GM12878 (cell line): ENCODE measurements at regions not wholly inside any gene's neighbourhood (a gene's known extent, or its start where the extent isn't known, plus 50 kb on each side); places are given as distances from the start of the nearest gene placed in this dataset.

ENCODE experiments used
- ATAC-seq: fragments of 200-7000 bp; cut with Tn5 transposase; 3 replicates; pipeline ENCODE4 v1.9.1; 2020; ENCODE audit warnings: mild to moderate bottlenecking, moderate library complexity
- BruUV-seq: library from RNA; stranded (reverse); fragments of 400-500 nt; replicated peaks from 2 replicates; lab custom pipeline; 2021; lab: Mats Ljungman, UMichigan
- CTCF ChIA-PET: fragments of 300-600 bp; sonication (Branson Sonifier 250); formaldehyde crosslinking; extraction: SDS; loops from one replicate; lab custom pipeline; 2021; ENCODE audit warnings: inconsistent platforms; lab: Yijun Ruan, JAX
- POLR2A ChIA-PET: fragments of 350-600 bp; formaldehyde crosslinking; extraction: SDS; loops from one replicate; lab custom pipeline; 2021; ENCODE audit warnings: inconsistent platforms; lab: Charles Lee
- RAD21 ChIA-PET: fragments of 300-600 bp; sonication (Branson Sonifier 250); formaldehyde crosslinking; loops from one replicate; lab custom pipeline; 2023; ENCODE audit warnings: antibody characterized with exemption; ENCODE audit not compliant: unreplicated experiment; lab: Charles Lee
- SMC1A ChIA-PET: fragments of 300-600 bp; sonication (Branson Sonifier 250); formaldehyde crosslinking; loops from one replicate; lab custom pipeline; 2023; ENCODE audit not compliant: unreplicated experiment, uncharacterized antibody; lab: Charles Lee
- DNase-seq: peaks from one replicate; pipeline ENCODE4 v3.0.0-alpha.2; 2011; ENCODE audit warnings: low read depth, low spot score
- FAIRE-seq: peaks from 3 replicates; lab custom pipeline; 2011; peaks lifted over from hg19 to GRCh38; lab: Jason Lieb, UNC
- H2AFZ ChIP-seq: 2 replicates; pipeline ENCODE4 v1.6.0; 2011; ENCODE audit warnings: low read depth, low read length, control low read depth; ENCODE audit not compliant: control insufficient read depth
- H3K27ac ChIP-seq: 2 replicates; pipeline ENCODE4 v1.5.1; 2011; ENCODE audit warnings: control low read depth; ENCODE audit not compliant: control insufficient read depth, insufficient read depth
- H3K27me3 ChIP-seq, 2 experiments: replicated peaks in 1 of 2; 2 replicates each; pipeline versions ENCODE4 v1.6.0 to v1.6.1; 2011; ENCODE audit warnings: low read length in 1 of 2; ENCODE audit not compliant: control insufficient read depth in 2 of 2, insufficient read depth in 2 of 2
- H3K36me3 ChIP-seq, 2 experiments: 2 replicates each; pipeline ENCODE4 v1.5.1; 2011; ENCODE audit warnings: low read length in 1 of 2; ENCODE audit not compliant: control insufficient read depth in 2 of 2, insufficient read depth in 2 of 2
- H3K4me1 ChIP-seq: 2 replicates; pipeline ENCODE4 v1.6.1; 2011; ENCODE audit warnings: mild to moderate bottlenecking, low read length, moderate library complexity, mixed read lengths; ENCODE audit not compliant: control insufficient read depth, insufficient read depth
- H3K4me2 ChIP-seq: 2 replicates; pipeline ENCODE4 v1.6.0; 2011; ENCODE audit warnings: control low read depth; ENCODE audit not compliant: control insufficient read depth, insufficient read depth
- H3K4me3 ChIP-seq: fragments of 200-600 bp; sonication (generic); 2 replicates; pipeline ENCODE4 v1.5.1; 2016
- H3K79me2 ChIP-seq: 2 replicates; pipeline ENCODE4 v1.6.0; 2011; ENCODE audit warnings: low read length; ENCODE audit not compliant: control insufficient read depth, insufficient read depth
- H3K9ac ChIP-seq: 2 replicates; pipeline ENCODE4 v1.8.0; 2011; ENCODE audit warnings: low read length, control low read depth, mixed read lengths; ENCODE audit not compliant: control insufficient read depth, insufficient read depth
- H3K9me3 ChIP-seq: replicated peaks from 3 replicates; pipeline ENCODE4 v1.5.1; 2011; ENCODE audit warnings: mild to moderate bottlenecking, low read length; ENCODE audit not compliant: control insufficient read depth, insufficient read depth
- H4K20me1 ChIP-seq: 2 replicates; pipeline ENCODE4 v1.6.0; 2011; ENCODE audit not compliant: control insufficient read depth, insufficient read depth
- BCL3 ChIP-seq: IDR thresholded peaks from 2 replicates; pipeline ENCODE4 v1.6.1; 2011; ENCODE audit warnings: borderline replicate concordance, low read depth, mild to moderate bottlenecking, moderate library complexity, low read length; ENCODE audit not compliant: insufficient read depth, poor library complexity, severe bottlenecking
- BHLHE40 ChIP-seq, 2 experiments: fragments of 450-650 bp in 1 of 2; IDR thresholded peaks; 2 replicates each; pipeline ENCODE4 v1.6.1; 2011 to 2017; ENCODE audit warnings: low read depth in 2 of 2, borderline replicate concordance in 1 of 2, improper control_type of control experiment in 1 of 2, low read length in 1 of 2, mild to moderate bottlenecking in 1 of 2
- CBX3 ChIP-seq: fragments of 200-600 bp; sonication (generic); IDR thresholded peaks from 2 replicates; pipeline ENCODE4 v1.6.1; 2016; ENCODE audit warnings: low read depth, borderline replicate concordance
- CREB1 ChIP-seq: IDR thresholded peaks from 2 replicates; pipeline ENCODE4 v1.6.1; 2012; ENCODE audit warnings: low read depth, mild to moderate bottlenecking, inconsistent platforms
- DPF2 ChIP-seq: fragments of 450-650 bp; IDR thresholded peaks from 2 replicates; pipeline ENCODE4 v1.6.1; 2017; ENCODE audit warnings: mild to moderate bottlenecking
- FOS ChIP-seq: IDR thresholded peaks from 3 replicates; pipeline ENCODE4 v1.6.1; 2011; ENCODE audit warnings: borderline replicate concordance; ENCODE audit not compliant: insufficient read length; ENCODE audit errors: extremely low read depth
- LARP7 ChIP-seq: fragments of 450-650 bp; IDR thresholded peaks from 2 replicates; pipeline ENCODE4 v1.6.1; 2017; ENCODE audit warnings: mild to moderate bottlenecking
- NBN ChIP-seq: fragments of 450-650 bp; IDR thresholded peaks from 2 replicates; pipeline ENCODE4 v1.6.1; 2016
- PKNOX1 ChIP-seq: fragments of 450-650 bp; IDR thresholded peaks from 2 replicates; pipeline ENCODE4 v1.6.1; 2016; ENCODE audit warnings: mild to moderate bottlenecking
- RAD21 ChIP-seq: IDR thresholded peaks from 2 replicates; pipeline ENCODE4 v1.6.1; 2011; ENCODE audit warnings: mild to moderate bottlenecking, low read depth, low read length, moderate library complexity; ENCODE audit not compliant: insufficient read depth
- RELB ChIP-seq: fragments of 450-650 bp; IDR thresholded peaks from 2 replicates; pipeline ENCODE4 v1.6.1; 2017; ENCODE audit warnings: low read depth, mild to moderate bottlenecking, moderate library complexity
- SP1 ChIP-seq: IDR thresholded peaks from one replicate; pipeline ENCODE4 v1.6.1; 2011; ENCODE audit warnings: low read depth, low read length
- TARDBP ChIP-seq: IDR thresholded peaks from 2 replicates; pipeline ENCODE4 v1.6.1; 2016; ENCODE audit warnings: borderline replicate concordance
- USF2 ChIP-seq: IDR thresholded peaks from 2 replicates; pipeline ENCODE4 v1.6.1; 2011; ENCODE audit warnings: low read depth, low read length, improper control_type of control experiment, borderline replicate concordance
- ZBED1 ChIP-seq: IDR thresholded peaks from 2 replicates; pipeline ENCODE4 v1.6.1; 2016; ENCODE audit warnings: borderline replicate concordance
- ZBTB4 ChIP-seq: fragments of 450-650 bp; formaldehyde crosslinking; IDR thresholded peaks from 2 replicates; pipeline ENCODE4 v1.4.0; 2022; ENCODE audit warnings: mild to moderate bottlenecking, moderate library complexity
- WGBS: methylation state at CpG from one replicate; pipeline ENCODE4 v1.1.6; 2016; ENCODE audit warnings: low lambda C conversion rate; ENCODE audit not compliant: insufficient replicate concordance, insufficient coverage; ENCODE audit errors: missing lambda C conversion rate; 5-methylcytosine and 5-hydroxymethylcytosine counted together
- in situ Hi-C: fragments of 300-500 bp; cut with MboI; formaldehyde crosslinking; loops from 9 replicates; pipeline ENCODE4 v1.14.3; 2018; ENCODE audit warnings: mixed read lengths
- intact Hi-C: fragments of 100-400 bp; cut with micrococcal nuclease; formaldehyde crosslinking; loops from one replicate; pipeline ENCODE4 v1.14.2; 2022; ENCODE audit not compliant: unreplicated experiment

GRCh38 chr2:167332358-167332757, 444.1 kb downstream of the XIRP2 start:
- POLR2A ChIA-PET, result no interaction called here
- H3K79me2 ChIP-seq, result no peaks in the 10 kb centered on the region
- H3K9me3 ChIP-seq, result no peaks in the 10 kb centered on the region
- DNase-seq (no peak), ATAC-seq (no peak), FAIRE-seq (no peak)
- 0% methylated on average over 2 of the region's 2 CpGs for WGBS
- no peaks in the 10 kb centered on the region for H3K4me1 ChIP-seq
- H4K20me1 ChIP-seq, result no peaks in the 10 kb centered on the region
- in situ Hi-C loops, result no loop called here
- CTCF ChIA-PET, result no interaction called here
- RAD21 ChIA-PET, result no interaction called here
- H3K27me3 ChIP-seq, result no peaks in the 10 kb centered on the region
- H3K36me3 ChIP-seq, result no peaks in the 10 kb centered on the region
- BruUV-seq, result no TSS peak
- H3K4me2 ChIP-seq, result no peak overlapping the region
- no peak overlapping the region for H3K4me3 ChIP-seq
- SMC1A ChIA-PET, result no interaction called here
- H3K9ac ChIP-seq, result no peak overlapping the region
- intact Hi-C loops, result no loop called here
- H2AFZ ChIP-seq, result no peak overlapping the region
- no peak overlapping the region for H3K27ac ChIP-seq
- TF ChIP-seq LARP7 (no peak), CBX3 (no peak), USF2 (no peak), SP1 (no peak), NBN (no peak), DPF2 (no peak), RELB (no peak), PKNOX1 (no peak), FOS (no peak), TARDBP (no peak), ZBED1 (no peak), CREB1 (no peak), ZBTB4 (CRISPR knock-in tag) (no peak), RAD21 (no peak), BHLHE40 (IDR thresholded peaks at IDR 0.05; ENCODE audit: borderline replicate concordance in 1 of 2, low read depth in 2 of 2, low read length in 1 of 2) (no peak), BCL3 (no peak)
